ENCODE measurements at regions not wholly inside any gene's neighbourhood (a gene's known extent, or its start where the extent isn't known, plus 50 kb on each side); places are given as distances from the start of the nearest gene placed in this dataset.

- Histone ChIP-seq H3K27ac (ENCODE audit: low read depth, low read length) (no peak overlapping the region), H3K9me3 (ENCODE audit: control insufficient read depth in 5 of 5, low read length in 5 of 5) (no peaks in the 10 kb centered on the region), H3K4me3 (ENCODE audit: low read depth in 1 of 5, low read length in 5 of 5) (no peak overlapping the region), H3K4me1 (ENCODE audit: control insufficient read depth in 5 of 5, insufficient read depth in 5 of 5, low read length in 5 of 5) (no peaks in the 10 kb centered on the region), H3K9ac (ENCODE audit: low read length in 5 of 5) (no peak overlapping the region), H3K36me3 (ENCODE audit: control insufficient read depth in 5 of 5, insufficient read depth in 5 of 5, low read length in 5 of 5) (no peaks in the 10 kb centered on the region), H3K27me3 (ENCODE audit: control insufficient read depth in 5 of 5, insufficient read depth in 4 of 5, low read length in 5 of 5) (no peaks in the 10 kb centered on the region)
These were observed 689.0 kb downstream of the TDRD15 start for GRCh38 chr2:21812766-21813165.

- no peak overlapping the region for H3K4me3 ChIP-seq (ENCODE audit: low read depth in 1 of 5, low read length in 5 of 5)
- H3K27ac ChIP-seq (ENCODE audit: low read depth, low read length), result no peak overlapping the region
- H3K27me3 ChIP-seq (ENCODE audit: control insufficient read depth in 5 of 5, insufficient read depth in 4 of 5, low read length in 5 of 5), result no peaks in the 10 kb centered on the region
- no peaks in the 10 kb centered on the region for H3K9me3 ChIP-seq (ENCODE audit: control insufficient read depth in 5 of 5, low read length in 5 of 5)
- peaks cover 0 to 4% (median 0%) of the 10 kb centered on the region in 5 donors for H3K4me1 ChIP-seq (ENCODE audit: control insufficient read depth in 5 of 5, insufficient read depth in 5 of 5, low read length in 5 of 5)
- no peaks in the 10 kb centered on the region for H3K36me3 ChIP-seq (ENCODE audit: control insufficient read depth in 5 of 5, insufficient read depth in 5 of 5, low read length in 5 of 5)
- no peak overlapping the region for H3K9ac ChIP-seq (ENCODE audit: low read length in 5 of 5)
These were observed 690.9 kb downstream of the TDRD15 start for GRCh38 chr2:21814588-21815149.

GRCh38 chr2:21818212-21818795, 694.5 kb downstream of the TDRD15 start:
- H3K27me3 ChIP-seq (ENCODE audit: control insufficient read depth in 5 of 5, insufficient read depth in 4 of 5, low read length in 5 of 5), result no peaks in the 10 kb centered on the region
- no peak overlapping the region for H3K4me3 ChIP-seq (ENCODE audit: low read depth in 1 of 5, low read length in 5 of 5)
- peaks cover 0 to 34% (median 15%) of the 10 kb centered on the region in 5 donors for H3K4me1 ChIP-seq (ENCODE audit: control insufficient read depth in 5 of 5, insufficient read depth in 5 of 5, low read length in 5 of 5)
- H3K9ac ChIP-seq (ENCODE audit: low read length in 5 of 5), result no peak overlapping the region
- no peaks in the 10 kb centered on the region for H3K9me3 ChIP-seq (ENCODE audit: control insufficient read depth in 5 of 5, low read length in 5 of 5)
- no peaks in the 10 kb centered on the region for H3K36me3 ChIP-seq (ENCODE audit: control insufficient read depth in 5 of 5, insufficient read depth in 5 of 5, low read length in 5 of 5)
- no peak overlapping the region for H3K27ac ChIP-seq (ENCODE audit: low read depth, low read length)

GRCh38 chr2:21819454-21819853, 695.7 kb downstream of the TDRD15 start:
- H3K9me3 ChIP-seq (ENCODE audit: control insufficient read depth in 5 of 5, low read length in 5 of 5), result no peaks in the 10 kb centered on the region
- no peak overlapping the region for H3K4me3 ChIP-seq (ENCODE audit: low read depth in 1 of 5, low read length in 5 of 5)
- peaks cover 0 to 34% (median 15%) of the 10 kb centered on the region in 5 donors for H3K4me1 ChIP-seq (ENCODE audit: control insufficient read depth in 5 of 5, insufficient read depth in 5 of 5, low read length in 5 of 5)
- no peak overlapping the region for H3K27ac ChIP-seq (ENCODE audit: low read depth, low read length)
- no peak overlapping the region for H3K9ac ChIP-seq (ENCODE audit: low read length in 5 of 5)
- no peaks in the 10 kb centered on the region for H3K36me3 ChIP-seq (ENCODE audit: control insufficient read depth in 5 of 5, insufficient read depth in 5 of 5, low read length in 5 of 5)
- no peaks in the 10 kb centered on the region for H3K27me3 ChIP-seq (ENCODE audit: control insufficient read depth in 5 of 5, insufficient read depth in 4 of 5, low read length in 5 of 5)

GRCh38 chr2:21820271-21820670, 696.5 kb downstream of the TDRD15 start:
- Histone ChIP-seq H3K27me3 (ENCODE audit: control insufficient read depth in 5 of 5, insufficient read depth in 4 of 5, low read length in 5 of 5) (no peaks in the 10 kb centered on the region), H3K4me3 (ENCODE audit: low read depth in 1 of 5, low read length in 5 of 5) (no peak overlapping the region), H3K9me3 (ENCODE audit: control insufficient read depth in 5 of 5, low read length in 5 of 5) (no peaks in the 10 kb centered on the region), H3K27ac (ENCODE audit: low read depth, low read length) (no peak overlapping the region), H3K4me1 (ENCODE audit: control insufficient read depth in 5 of 5, insufficient read depth in 5 of 5, low read length in 5 of 5) (peaks cover 0 to 34% (median 15%) of the 10 kb centered on the region in 5 donors), H3K36me3 (ENCODE audit: control insufficient read depth in 5 of 5, insufficient read depth in 5 of 5, low read length in 5 of 5) (no peaks in the 10 kb centered on the region), H3K9ac (ENCODE audit: low read length in 5 of 5) (no peak overlapping the region)

GRCh38 chr2:21821672-21822227, 698.0 kb downstream of the TDRD15 start:
- Histone ChIP-seq H3K4me1 (ENCODE audit: control insufficient read depth in 5 of 5, insufficient read depth in 5 of 5, low read length in 5 of 5) (peaks cover 0 to 34% (median 15%) of the 10 kb centered on the region in 5 donors), H3K9me3 (ENCODE audit: control insufficient read depth in 5 of 5, low read length in 5 of 5) (no peaks in the 10 kb centered on the region), H3K27me3 (ENCODE audit: control insufficient read depth in 5 of 5, insufficient read depth in 4 of 5, low read length in 5 of 5) (no peaks in the 10 kb centered on the region), H3K4me3 (ENCODE audit: low read depth in 1 of 5, low read length in 5 of 5) (no peak overlapping the region), H3K9ac (ENCODE audit: low read length in 5 of 5) (no peak overlapping the region), H3K36me3 (ENCODE audit: control insufficient read depth in 5 of 5, insufficient read depth in 5 of 5, low read length in 5 of 5) (no peaks in the 10 kb centered on the region), H3K27ac (ENCODE audit: low read depth, low read length) (no peak overlapping the region)

DNA sequence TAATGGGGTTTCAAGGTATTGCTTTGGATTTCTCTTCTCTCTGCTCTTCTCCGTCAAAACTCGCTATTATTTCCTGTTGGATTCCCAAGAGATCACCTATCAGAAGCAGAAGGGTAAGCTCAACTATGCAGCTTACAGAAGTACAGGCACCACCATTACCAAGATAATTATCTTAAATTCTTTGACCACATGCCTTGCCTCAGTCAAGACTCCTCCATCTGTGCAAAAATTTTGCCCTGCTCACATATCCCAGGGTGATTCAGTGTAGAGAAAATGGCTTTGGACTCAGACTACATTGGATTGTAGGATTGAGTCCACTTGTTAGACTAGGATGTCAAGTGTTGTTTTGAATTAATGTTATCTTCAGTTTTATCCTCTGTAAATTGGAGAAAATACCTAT, 698.7 kb downstream of the TDRD15 start:
- H3K27ac ChIP-seq (ENCODE audit: low read depth, low read length), result no peak overlapping the region
- no peaks in the 10 kb centered on the region for H3K27me3 ChIP-seq (ENCODE audit: control insufficient read depth in 5 of 5, insufficient read depth in 4 of 5, low read length in 5 of 5)
- H3K4me1 ChIP-seq (ENCODE audit: control insufficient read depth in 5 of 5, insufficient read depth in 5 of 5, low read length in 5 of 5), result peaks cover 0 to 34% (median 15%) of the 10 kb centered on the region in 5 donors

GRCh38 chr2:21833767-21834166, 710.0 kb downstream of the TDRD15 start:
- no peak overlapping the region for H3K9ac ChIP-seq (ENCODE audit: low read length in 5 of 5)
- H3K9me3 ChIP-seq (ENCODE audit: control insufficient read depth in 5 of 5, low read length in 5 of 5), result no peaks in the 10 kb centered on the region
- no peaks in the 10 kb centered on the region for H3K27me3 ChIP-seq (ENCODE audit: control insufficient read depth in 5 of 5, insufficient read depth in 4 of 5, low read length in 5 of 5)
- no peak overlapping the region for H3K4me3 ChIP-seq (ENCODE audit: low read depth in 1 of 5, low read length in 5 of 5)
- no peaks in the 10 kb centered on the region for H3K36me3 ChIP-seq (ENCODE audit: control insufficient read depth in 5 of 5, insufficient read depth in 5 of 5, low read length in 5 of 5)
- peaks cover 0 to 21% (median 5%) of the 10 kb centered on the region in 5 donors for H3K4me1 ChIP-seq (ENCODE audit: control insufficient read depth in 5 of 5, insufficient read depth in 5 of 5, low read length in 5 of 5)
- H3K27ac ChIP-seq (ENCODE audit: low read depth, low read length), result no peak overlapping the region

More for the DNA sequence above, 698.7 kb downstream of the TDRD15 start:
- H3K4me3 ChIP-seq (ENCODE audit: low read depth in 1 of 5, low read length in 5 of 5), result no peak overlapping the region
- H3K9me3 ChIP-seq (ENCODE audit: control insufficient read depth in 5 of 5, low read length in 5 of 5), result no peaks in the 10 kb centered on the region
- H3K9ac ChIP-seq (ENCODE audit: low read length in 5 of 5), result no peak overlapping the region
- no peaks in the 10 kb centered on the region for H3K36me3 ChIP-seq (ENCODE audit: control insufficient read depth in 5 of 5, insufficient read depth in 5 of 5, low read length in 5 of 5)

DNA sequence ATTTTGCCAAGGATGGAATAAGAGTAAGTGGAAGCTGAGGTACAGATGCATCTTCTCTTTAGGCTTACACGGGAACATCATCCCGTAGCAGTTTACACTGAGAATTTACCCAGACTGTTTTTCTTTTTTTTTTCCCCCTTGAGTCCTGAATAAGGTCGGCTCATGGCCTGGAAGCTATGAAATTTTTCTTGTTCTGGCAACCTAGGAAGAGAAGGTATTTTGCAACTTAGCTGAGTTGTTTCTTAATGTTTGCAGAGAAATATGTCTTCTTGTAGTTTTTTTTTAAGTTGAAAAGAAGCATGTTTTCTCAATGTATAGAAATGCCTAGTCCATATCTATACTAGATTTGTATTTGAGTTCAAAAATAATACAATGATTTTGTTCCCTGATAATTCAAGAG, 712.5 kb downstream of the TDRD15 start:
- no peak overlapping the region for H3K27ac ChIP-seq (ENCODE audit: low read depth, low read length)
- no peaks in the 10 kb centered on the region for H3K36me3 ChIP-seq (ENCODE audit: control insufficient read depth in 5 of 5, insufficient read depth in 5 of 5, low read length in 5 of 5)
- H3K4me1 ChIP-seq (ENCODE audit: control insufficient read depth in 5 of 5, insufficient read depth in 5 of 5, low read length in 5 of 5), result peaks cover 0 to 21% (median 5%) of the 10 kb centered on the region in 5 donors
- no peaks in the 10 kb centered on the region for H3K27me3 ChIP-seq (ENCODE audit: control insufficient read depth in 5 of 5, insufficient read depth in 4 of 5, low read length in 5 of 5)
- no peak overlapping the region for H3K9ac ChIP-seq (ENCODE audit: low read length in 5 of 5)
- H3K9me3 ChIP-seq (ENCODE audit: control insufficient read depth in 5 of 5, low read length in 5 of 5), result peaks cover 0 to 3% (median 0%) of the 10 kb centered on the region in 5 donors
- H3K4me3 ChIP-seq (ENCODE audit: low read depth in 1 of 5, low read length in 5 of 5), result no peak overlapping the region

- Histone ChIP-seq H3K9ac (ENCODE audit: low read length in 5 of 5) (no peak overlapping the region), H3K4me1 (ENCODE audit: control insufficient read depth in 5 of 5, insufficient read depth in 5 of 5, low read length in 5 of 5) (peaks cover 0 to 21% (median 5%) of the 10 kb centered on the region in 5 donors)
These were observed 713.0 kb downstream of the TDRD15 start for GRCh38 chr2:21836719-21837118.

More at GRCh38 chr2:21836719-21837118, 713.0 kb downstream of the TDRD15 start:
- H3K9me3 ChIP-seq (ENCODE audit: control insufficient read depth in 5 of 5, low read length in 5 of 5), result peaks cover 0 to 3% (median 0%) of the 10 kb centered on the region in 5 donors
- H3K27me3 ChIP-seq (ENCODE audit: control insufficient read depth in 5 of 5, insufficient read depth in 4 of 5, low read length in 5 of 5), result no peaks in the 10 kb centered on the region
- H3K27ac ChIP-seq (ENCODE audit: low read depth, low read length), result no peak overlapping the region
- H3K4me3 ChIP-seq (ENCODE audit: low read depth in 1 of 5, low read length in 5 of 5), result no peak overlapping the region
- no peaks in the 10 kb centered on the region for H3K36me3 ChIP-seq (ENCODE audit: control insufficient read depth in 5 of 5, insufficient read depth in 5 of 5, low read length in 5 of 5)
